ENCODE measurements at regions not wholly inside any gene's neighbourhood (a gene's known extent, or its start where the extent isn't known, plus 50 kb on each side); places are given as distances from the start of the nearest gene placed in this dataset.

DNA sequence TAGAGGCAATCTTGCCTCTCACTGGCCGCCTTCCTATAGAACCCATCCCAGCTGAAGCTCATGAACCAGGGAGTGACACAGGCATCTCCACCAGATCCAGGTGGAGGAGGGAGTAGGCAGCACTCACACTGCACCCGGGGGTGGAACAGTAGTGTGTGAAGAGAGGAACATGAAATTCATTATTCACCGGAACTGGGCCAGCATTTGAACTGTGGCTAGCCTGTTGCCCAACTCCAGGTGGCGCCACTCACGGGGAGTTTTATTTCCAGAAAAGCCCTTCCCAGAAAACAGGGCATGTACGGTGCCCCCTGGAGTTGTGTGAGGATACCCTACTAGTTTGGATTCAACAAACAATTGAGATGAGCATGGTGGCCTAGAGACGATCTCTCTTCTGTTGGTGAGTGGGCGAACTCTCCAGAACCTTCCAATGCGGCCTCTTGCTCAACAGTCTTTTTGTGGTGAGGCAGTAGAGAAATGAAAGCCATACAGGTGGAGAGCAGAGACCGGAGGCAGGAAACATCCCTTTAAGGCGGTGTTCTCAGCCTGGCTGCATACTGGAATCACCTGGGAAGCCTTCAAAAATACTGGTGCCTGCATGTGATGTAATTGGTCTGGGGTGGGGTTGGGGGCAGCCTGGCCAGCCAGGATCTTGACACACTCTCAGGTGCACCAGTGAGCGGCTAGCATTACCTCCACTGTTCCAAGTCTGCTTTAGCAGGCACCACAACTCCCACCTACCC, 73.5 kb upstream of the NEDD4L start:
- Histone ChIP-seq H3K23ac (ENCODE audit: low read depth, low read length, poor library complexity) (no peak overlapping the region), H2BK5ac (ENCODE audit: low read length) (no peak overlapping the region), H4K91ac (ENCODE audit: low read depth, low read length, poor library complexity) (peak overlapping the region; percentile 67), H3K9me3 (replicated peaks in 1 of 2; ENCODE audit: control insufficient read depth in 2 of 2, insufficient read depth in 1 of 2, low read depth in 1 of 2, low read length in 2 of 2) (no peaks in the 10 kb centered on the region), H2AFZ (ENCODE audit: low read length) (no peak overlapping the region), H3K4me3 (ENCODE audit: low read length in 2 of 2) (no peak overlapping the region), H3K18ac (ENCODE audit: low read length) (no peak overlapping the region), H3K4me2 (ENCODE audit: insufficient read depth, low read length, poor library complexity, severe bottlenecking) (no peak overlapping the region), H2BK15ac (ENCODE audit: low read length) (no peak overlapping the region), H2BK120ac (ENCODE audit: low read depth, low read length) (no peak overlapping the region), H3K27ac (replicated peaks; ENCODE audit: low read length) (no peak overlapping the region), H3K27me3 (ENCODE audit: control insufficient read depth in 3 of 3, insufficient read depth in 3 of 3, low read depth in 1 of 3, low read length in 3 of 3) (peaks cover 0 to 17% (median 0%) of the 10 kb centered on the region in 3 experiments), H2AK5ac (ENCODE audit: low read depth, low read length) (no peak overlapping the region), H3K4me1 (ENCODE audit: control insufficient read depth in 2 of 2, insufficient read depth in 1 of 2, low read depth in 1 of 2, low read length in 2 of 2) (no peaks in the 10 kb centered on the region), H2BK12ac (ENCODE audit: low read length) (no peak overlapping the region), H3K9ac (ENCODE audit: low read depth, low read length, poor library complexity) (no peak overlapping the region), H4K8ac (ENCODE audit: low read depth, low read length) (no peak overlapping the region), H3K4ac (ENCODE audit: low read length) (no peak overlapping the region), H3K79me1 (ENCODE audit: low read depth, low read length) (no peaks in the 10 kb centered on the region), H3K14ac (ENCODE audit: low read length) (no peak overlapping the region), H3K36me3 (replicated peaks in 1 of 2; ENCODE audit: control insufficient read depth in 2 of 2, insufficient read depth in 2 of 2, low read length in 2 of 2) (no peaks in the 10 kb centered on the region)
- no peak for DNase-seq (ENCODE audit: low spot score)
- WGBS, 2 donors (ENCODE audit: extremely low coverage in 2 of 2, insufficient read length in 2 of 2, insufficient replicate concordance in 1 of 2): no CpG with 5 or more reads among the region's 12 CpGs

DNA sequence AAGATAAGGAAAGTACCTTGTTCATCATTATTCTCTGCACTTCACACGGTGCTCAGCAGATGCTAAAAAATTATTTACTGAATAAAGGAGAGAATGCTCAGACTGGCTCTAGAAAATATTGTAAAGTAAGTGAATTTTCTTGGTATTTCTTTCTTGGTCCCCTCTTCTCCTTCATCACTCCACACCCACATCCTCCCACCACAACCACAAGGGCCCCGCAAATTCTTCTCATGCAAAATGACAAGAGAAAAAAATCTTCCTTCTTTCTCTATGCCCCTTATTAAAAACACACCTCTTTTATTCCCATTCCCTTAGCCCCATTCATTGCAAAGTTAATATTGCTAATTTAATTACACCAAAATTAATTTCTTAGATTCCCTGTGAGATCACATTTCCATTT, 74.2 kb upstream of the NEDD4L start:
- no CpG with 5 or more reads among the region's 2 CpGs for WGBS, 2 donors (ENCODE audit: extremely low coverage in 2 of 2, insufficient read length in 2 of 2, insufficient replicate concordance in 1 of 2)
- Histone ChIP-seq H3K18ac (ENCODE audit: low read length) (no peak overlapping the region), H3K27ac (replicated peaks; ENCODE audit: low read length) (no peak overlapping the region), H3K9me3 (replicated peaks in 1 of 2; ENCODE audit: control insufficient read depth in 2 of 2, insufficient read depth in 1 of 2, low read depth in 1 of 2, low read length in 2 of 2) (no peaks in the 10 kb centered on the region), H3K79me1 (ENCODE audit: low read depth, low read length) (no peaks in the 10 kb centered on the region), H3K4ac (ENCODE audit: low read length) (no peak overlapping the region), H3K4me2 (ENCODE audit: insufficient read depth, low read length, poor library complexity, severe bottlenecking) (no peak overlapping the region), H2BK5ac (ENCODE audit: low read length) (no peak overlapping the region), H3K4me1 (ENCODE audit: control insufficient read depth in 2 of 2, insufficient read depth in 1 of 2, low read depth in 1 of 2, low read length in 2 of 2) (no peaks in the 10 kb centered on the region), H3K23ac (ENCODE audit: low read depth, low read length, poor library complexity) (no peak overlapping the region), H3K27me3 (ENCODE audit: control insufficient read depth in 3 of 3, insufficient read depth in 3 of 3, low read depth in 1 of 3, low read length in 3 of 3) (peaks cover 0 to 15% (median 0%) of the 10 kb centered on the region in 3 experiments), H2BK15ac (ENCODE audit: low read length) (no peak overlapping the region), H2AK5ac (ENCODE audit: low read depth, low read length) (no peak overlapping the region), H3K36me3 (replicated peaks in 1 of 2; ENCODE audit: control insufficient read depth in 2 of 2, insufficient read depth in 2 of 2, low read length in 2 of 2) (no peaks in the 10 kb centered on the region), H4K8ac (ENCODE audit: low read depth, low read length) (no peak overlapping the region), H2BK120ac (ENCODE audit: low read depth, low read length) (no peak overlapping the region), H4K91ac (ENCODE audit: low read depth, low read length, poor library complexity) (no peak overlapping the region), H2AFZ (ENCODE audit: low read length) (no peak overlapping the region), H3K9ac (ENCODE audit: low read depth, low read length, poor library complexity) (no peak overlapping the region), H3K14ac (ENCODE audit: low read length) (no peak overlapping the region), H3K4me3 (ENCODE audit: low read length in 2 of 2) (no peak overlapping the region), H2BK12ac (ENCODE audit: low read length) (no peak overlapping the region)
- DNase-seq (ENCODE audit: low spot score): no peak

DNA sequence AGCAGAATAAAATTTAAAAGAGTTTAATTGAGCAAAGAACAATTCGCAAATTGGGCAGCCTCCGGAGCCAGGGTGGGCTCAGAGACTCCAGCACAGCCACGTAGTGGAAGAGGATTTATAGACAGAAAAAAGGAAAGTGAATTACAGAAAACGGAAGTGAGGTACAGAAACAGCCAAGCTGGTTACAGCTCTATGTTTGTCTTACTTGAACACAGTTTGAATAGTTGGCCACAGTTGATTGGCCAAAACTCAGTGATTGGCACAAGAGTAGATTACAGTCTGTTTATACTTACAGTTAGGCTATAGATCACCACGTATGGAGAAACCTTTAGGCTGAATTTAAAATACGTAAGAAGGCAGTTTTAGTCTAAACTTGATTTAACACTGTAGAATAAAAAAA, 78.8 kb upstream of the NEDD4L start:
- H3K27ac ChIP-seq (replicated peaks; ENCODE audit: low read length): no peak overlapping the region
- H2AFZ ChIP-seq (ENCODE audit: low read length): no peak overlapping the region
- H3K9me3 ChIP-seq (replicated peaks in 1 of 2; ENCODE audit: control insufficient read depth in 2 of 2, insufficient read depth in 1 of 2, low read depth in 1 of 2, low read length in 2 of 2): no peaks in the 10 kb centered on the region
- no peak overlapping the region for H2BK15ac ChIP-seq (ENCODE audit: low read length)
- no peak overlapping the region for H3K4me3 ChIP-seq (ENCODE audit: low read length in 2 of 2)
- H4K91ac ChIP-seq (ENCODE audit: low read depth, low read length, poor library complexity): no peak overlapping the region
- WGBS, 2 donors (ENCODE audit: extremely low coverage in 2 of 2, insufficient read length in 2 of 2, insufficient replicate concordance in 1 of 2): no CpG with 5 or more reads among the region's 6 CpGs
- no peak for DNase-seq (ENCODE audit: low spot score)
- no peak overlapping the region for H3K9ac ChIP-seq (ENCODE audit: low read depth, low read length, poor library complexity)
- H3K23ac ChIP-seq (ENCODE audit: low read depth, low read length, poor library complexity): no peak overlapping the region
- no peak overlapping the region for H3K4me2 ChIP-seq (ENCODE audit: insufficient read depth, low read length, poor library complexity, severe bottlenecking)
- H4K8ac ChIP-seq (ENCODE audit: low read depth, low read length): no peak overlapping the region
- no peaks in the 10 kb centered on the region for H3K36me3 ChIP-seq (replicated peaks in 1 of 2; ENCODE audit: control insufficient read depth in 2 of 2, insufficient read depth in 2 of 2, low read length in 2 of 2)
- H3K4me1 ChIP-seq (ENCODE audit: control insufficient read depth in 2 of 2, insufficient read depth in 1 of 2, low read depth in 1 of 2, low read length in 2 of 2): no peaks in the 10 kb centered on the region
- H3K4ac ChIP-seq (ENCODE audit: low read length): no peak overlapping the region
- H2AK5ac ChIP-seq (ENCODE audit: low read depth, low read length): no peak overlapping the region
- no peak overlapping the region for H3K18ac ChIP-seq (ENCODE audit: low read length)
- no peaks in the 10 kb centered on the region for H3K79me1 ChIP-seq (ENCODE audit: low read depth, low read length)
- H2BK12ac ChIP-seq (ENCODE audit: low read length): no peak overlapping the region
- no peak overlapping the region for H2BK5ac ChIP-seq (ENCODE audit: low read length)
- no peak overlapping the region for H3K14ac ChIP-seq (ENCODE audit: low read length)
- no peaks in the 10 kb centered on the region for H3K27me3 ChIP-seq (ENCODE audit: control insufficient read depth in 3 of 3, insufficient read depth in 3 of 3, low read depth in 1 of 3, low read length in 3 of 3)
- H2BK120ac ChIP-seq (ENCODE audit: low read depth, low read length): no peak overlapping the region

DNA sequence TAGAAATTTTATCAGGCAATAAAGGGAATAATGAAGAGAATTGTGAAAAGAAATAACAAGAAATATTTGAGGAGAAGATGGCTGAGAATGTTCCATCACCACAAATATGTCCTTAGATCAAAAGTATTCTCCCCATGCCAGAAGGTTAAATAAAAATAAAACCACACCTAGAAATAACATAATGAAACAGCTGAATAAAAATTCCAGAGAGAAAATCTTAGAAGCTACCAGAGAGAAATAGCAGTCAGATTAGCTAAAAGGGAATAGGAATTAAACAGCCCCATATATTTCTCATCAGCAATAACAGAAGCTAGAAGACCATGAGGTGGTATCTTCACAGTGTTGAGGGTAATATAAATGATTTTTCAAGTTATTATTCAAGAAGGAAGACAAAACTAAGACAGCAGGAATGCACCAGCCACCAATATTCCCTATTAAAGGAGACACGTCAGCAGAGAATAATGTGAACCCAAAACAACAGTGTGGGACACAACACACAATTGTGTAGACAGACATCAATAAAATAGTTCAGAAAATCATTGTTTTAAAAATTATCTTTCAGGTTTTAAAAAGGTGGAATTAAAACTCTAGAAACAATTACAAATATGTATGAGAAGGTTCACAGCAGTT, 82.0 kb upstream of the NEDD4L start:
- Histone ChIP-seq H4K91ac (ENCODE audit: low read depth, low read length, poor library complexity) (no peak overlapping the region), H3K9ac (ENCODE audit: low read depth, low read length, poor library complexity) (no peak overlapping the region), H3K4me3 (ENCODE audit: low read length in 2 of 2) (no peak overlapping the region), H3K4ac (ENCODE audit: low read length) (no peak overlapping the region), H3K4me2 (ENCODE audit: insufficient read depth, low read length, poor library complexity, severe bottlenecking) (no peak overlapping the region), H3K79me1 (ENCODE audit: low read depth, low read length) (no peaks in the 10 kb centered on the region), H2AFZ (ENCODE audit: low read length) (no peak overlapping the region), H3K27me3 (ENCODE audit: control insufficient read depth in 3 of 3, insufficient read depth in 3 of 3, low read depth in 1 of 3, low read length in 3 of 3) (no peaks in the 10 kb centered on the region), H2BK15ac (ENCODE audit: low read length) (no peak overlapping the region), H2BK120ac (ENCODE audit: low read depth, low read length) (no peak overlapping the region), H3K23ac (ENCODE audit: low read depth, low read length, poor library complexity) (no peak overlapping the region), H2BK12ac (ENCODE audit: low read length) (no peak overlapping the region), H3K9me3 (replicated peaks in 1 of 2; ENCODE audit: control insufficient read depth in 2 of 2, insufficient read depth in 1 of 2, low read depth in 1 of 2, low read length in 2 of 2) (no peaks in the 10 kb centered on the region), H3K27ac (replicated peaks; ENCODE audit: low read length) (no peak overlapping the region), H3K4me1 (ENCODE audit: control insufficient read depth in 2 of 2, insufficient read depth in 1 of 2, low read depth in 1 of 2, low read length in 2 of 2) (no peaks in the 10 kb centered on the region), H4K8ac (ENCODE audit: low read depth, low read length) (no peak overlapping the region), H3K14ac (ENCODE audit: low read length) (no peak overlapping the region), H2BK5ac (ENCODE audit: low read length) (no peak overlapping the region), H2AK5ac (ENCODE audit: low read depth, low read length) (no peak overlapping the region), H3K18ac (ENCODE audit: low read length) (no peak overlapping the region), H3K36me3 (replicated peaks in 1 of 2; ENCODE audit: control insufficient read depth in 2 of 2, insufficient read depth in 2 of 2, low read length in 2 of 2) (no peaks in the 10 kb centered on the region)
- DNase-seq (ENCODE audit: low spot score): no peak
- WGBS, 2 donors (ENCODE audit: extremely low coverage in 2 of 2, insufficient read length in 2 of 2, insufficient replicate concordance in 1 of 2): no CpG with 5 or more reads among the region's 1 CpG
